GM21737 (cell line): ENCODE measurements at regions not wholly inside any gene's neighbourhood (a gene's known extent, or its start where the extent isn't known, plus 50 kb on each side); places are given as distances from the start of the nearest gene placed in this dataset.

Source experiments
- ATAC-seq: cut with Tn5 transposase; IDR thresholded peaks from one replicate; pipeline ENCODE4 v1.9.1; 2021; ENCODE audit warnings: mild to moderate bottlenecking, moderate library complexity; ENCODE audit not compliant: unreplicated experiment

DNA sequence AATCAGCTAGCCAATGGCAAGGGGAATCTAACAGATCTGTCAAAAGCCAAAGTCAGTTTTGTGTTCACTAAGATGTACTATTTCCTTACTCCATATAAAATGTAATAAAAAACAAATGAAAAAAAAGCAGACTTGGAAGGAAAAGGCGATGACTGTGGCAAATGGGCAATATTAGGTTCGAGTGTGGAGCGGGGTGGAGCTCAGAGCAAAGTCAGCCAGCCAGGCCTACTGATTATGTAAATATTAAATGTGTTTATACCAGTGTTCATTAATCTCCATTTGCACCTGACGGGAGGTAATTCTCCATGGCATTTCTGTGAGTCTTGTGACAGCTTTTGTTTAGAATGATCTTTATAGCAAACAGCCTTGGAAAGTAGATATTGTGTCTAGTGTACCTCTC is 96.2 kb upstream of the KCNMB2 start:
- ATAC-seq = no peak

DNA sequence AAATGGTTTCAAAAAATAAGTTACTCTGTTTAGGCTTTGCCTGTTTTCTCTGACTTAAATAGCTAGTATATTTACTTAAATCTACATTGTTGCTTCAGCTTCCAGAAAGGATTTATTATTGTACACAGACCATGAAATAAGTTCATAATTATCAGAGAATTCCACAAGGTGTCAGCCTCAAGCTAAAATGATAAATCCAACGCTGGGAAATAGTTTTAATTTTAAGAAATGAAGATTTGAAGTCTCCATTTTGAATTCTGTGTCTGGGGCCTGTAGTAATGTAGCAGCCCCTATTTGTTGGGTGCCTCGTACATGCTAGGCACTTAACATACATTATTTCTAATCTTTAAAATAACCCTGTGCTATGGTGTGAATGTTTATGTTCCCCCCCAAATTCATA is 92.6 kb upstream of the KCNMB2 start:
- no peak for ATAC-seq

DNA sequence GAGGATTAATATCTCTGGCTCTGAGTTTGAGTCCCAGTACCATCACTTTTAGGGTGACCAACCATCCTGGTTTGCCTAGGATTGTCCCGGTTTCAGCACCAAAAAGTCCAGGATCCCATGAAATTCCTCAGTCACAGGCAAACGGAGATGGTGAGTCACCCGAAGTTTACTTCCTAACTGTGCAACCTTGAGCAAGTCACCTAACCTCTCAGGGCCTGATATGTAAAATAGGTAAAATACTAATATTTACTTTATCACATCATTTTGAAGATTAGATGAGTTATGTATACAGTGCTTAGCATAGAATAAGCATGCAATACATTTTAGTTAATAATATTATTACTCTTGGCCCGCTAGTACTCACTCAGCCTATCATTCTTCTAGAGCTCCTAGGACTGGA is 91.1 kb upstream of the KCNMB2 start:
- ATAC-seq = no peak

DNA sequence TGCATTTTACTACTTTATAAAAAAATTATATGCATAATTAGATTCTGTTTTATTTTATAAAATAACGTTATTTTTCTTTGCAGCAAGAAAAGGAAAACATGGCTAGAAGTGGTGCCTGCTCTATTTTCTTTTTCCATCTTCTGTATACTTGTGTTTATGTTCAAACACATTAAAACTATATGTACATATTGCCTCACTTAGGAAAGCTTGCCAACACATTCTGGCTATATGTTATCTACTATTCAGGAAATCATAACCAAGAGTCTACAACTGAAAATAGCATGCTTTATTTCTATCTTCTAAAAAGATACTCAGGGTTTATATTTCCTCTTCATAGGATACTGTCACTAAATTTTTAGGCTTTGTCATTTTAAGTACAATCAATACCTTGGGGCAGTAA is 90.2 kb upstream of the KCNMB2 start:
- ATAC-seq = no peak

DNA sequence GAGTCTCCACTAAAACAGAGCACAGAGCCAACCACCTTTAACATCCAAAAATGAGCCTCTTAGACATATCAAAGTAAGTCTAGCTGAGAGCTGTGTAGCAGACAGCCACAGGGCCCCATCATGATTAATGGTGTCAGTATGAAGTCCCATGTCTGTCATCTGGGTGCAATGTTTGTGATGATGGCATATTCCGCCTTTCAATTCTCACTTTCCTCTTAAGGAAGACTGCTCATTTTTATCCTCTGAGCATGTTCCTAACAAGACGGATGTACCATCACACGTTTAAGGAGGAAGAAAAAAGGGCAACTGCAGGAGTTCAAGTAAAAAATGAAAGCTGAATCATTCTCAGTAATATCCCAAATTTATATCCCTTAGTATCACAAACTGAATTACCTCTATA is 85.8 kb upstream of the KCNMB2 start:
- no peak for ATAC-seq

DNA sequence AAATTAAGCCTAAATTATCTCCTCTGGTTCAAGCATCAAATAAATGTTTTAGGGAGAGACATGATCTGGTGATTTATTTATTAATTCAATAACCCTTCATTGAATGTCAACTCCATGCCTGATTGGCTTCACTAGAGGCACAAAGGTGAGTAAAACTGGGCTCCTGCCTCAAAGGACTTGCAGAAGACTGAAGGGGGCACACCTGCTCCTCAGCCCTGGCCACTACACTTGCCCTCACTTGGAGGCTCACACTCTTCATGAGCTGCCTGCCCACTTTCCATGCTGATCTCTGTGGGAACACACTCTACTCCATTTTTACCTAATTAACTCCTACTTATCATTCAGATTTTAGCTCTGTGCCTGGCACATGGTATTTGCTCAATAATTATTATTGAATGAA is 84.4 kb upstream of the KCNMB2 start:
- no peak for ATAC-seq

DNA sequence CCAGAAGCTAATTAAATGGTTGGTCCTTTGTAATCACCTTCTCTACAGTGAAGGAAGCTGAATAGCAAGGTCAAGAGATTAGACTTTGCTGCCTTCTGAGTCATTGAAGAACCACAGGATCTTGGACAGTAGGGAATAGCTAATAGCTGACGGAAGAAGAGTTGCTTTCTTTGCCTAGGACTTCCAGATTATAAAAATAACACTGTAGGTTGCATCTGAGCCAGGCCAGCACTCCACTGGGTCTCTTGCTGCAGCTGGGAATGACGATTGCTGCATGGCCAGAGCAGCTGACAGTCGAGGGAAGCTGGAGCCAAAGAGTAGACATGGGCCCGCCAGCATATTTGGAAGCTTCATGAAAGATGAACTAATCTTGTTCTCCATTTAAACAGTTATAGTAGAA is 81.5 kb upstream of the KCNMB2 start:
- no peak for ATAC-seq

DNA sequence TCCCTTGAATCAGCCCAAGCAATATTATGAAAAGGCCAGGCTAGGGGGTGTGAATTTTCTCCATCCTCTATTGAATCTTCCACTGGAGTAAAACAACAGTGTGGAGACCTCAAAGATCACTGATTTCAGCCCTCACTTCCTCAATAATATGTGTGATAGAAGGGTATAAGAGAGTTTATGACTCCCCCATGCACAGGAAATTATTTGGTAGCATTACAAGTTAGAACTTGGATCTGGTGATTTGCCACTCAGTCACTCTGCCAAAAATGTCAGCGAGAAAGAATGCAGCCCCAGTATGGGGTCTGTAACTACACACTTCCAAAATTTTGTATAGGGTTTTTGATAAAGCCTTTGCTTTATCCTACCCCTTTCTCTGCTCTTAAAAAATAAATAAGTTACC is 81.0 kb upstream of the KCNMB2 start:
- ATAC-seq = no peak

DNA sequence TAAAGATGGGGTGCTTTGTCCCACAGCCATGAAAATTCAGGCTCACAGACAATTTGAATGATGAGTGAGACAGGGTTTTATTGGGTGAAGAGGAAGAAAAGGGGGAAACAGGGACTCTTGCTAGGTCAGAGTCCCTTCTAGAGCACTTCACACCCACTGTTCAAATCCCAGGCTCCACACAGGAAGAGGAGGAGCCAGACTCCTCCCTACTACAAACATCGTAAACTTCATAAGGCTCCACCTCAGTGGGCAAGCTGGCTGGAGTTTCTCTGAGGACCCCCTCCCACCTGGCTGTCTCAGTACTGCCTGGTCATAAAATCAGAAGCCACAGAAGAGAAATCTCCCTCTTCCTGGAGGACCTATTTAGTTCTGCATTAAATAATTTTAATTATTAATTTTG is 80.3 kb upstream of the KCNMB2 start:
- no peak for ATAC-seq

DNA sequence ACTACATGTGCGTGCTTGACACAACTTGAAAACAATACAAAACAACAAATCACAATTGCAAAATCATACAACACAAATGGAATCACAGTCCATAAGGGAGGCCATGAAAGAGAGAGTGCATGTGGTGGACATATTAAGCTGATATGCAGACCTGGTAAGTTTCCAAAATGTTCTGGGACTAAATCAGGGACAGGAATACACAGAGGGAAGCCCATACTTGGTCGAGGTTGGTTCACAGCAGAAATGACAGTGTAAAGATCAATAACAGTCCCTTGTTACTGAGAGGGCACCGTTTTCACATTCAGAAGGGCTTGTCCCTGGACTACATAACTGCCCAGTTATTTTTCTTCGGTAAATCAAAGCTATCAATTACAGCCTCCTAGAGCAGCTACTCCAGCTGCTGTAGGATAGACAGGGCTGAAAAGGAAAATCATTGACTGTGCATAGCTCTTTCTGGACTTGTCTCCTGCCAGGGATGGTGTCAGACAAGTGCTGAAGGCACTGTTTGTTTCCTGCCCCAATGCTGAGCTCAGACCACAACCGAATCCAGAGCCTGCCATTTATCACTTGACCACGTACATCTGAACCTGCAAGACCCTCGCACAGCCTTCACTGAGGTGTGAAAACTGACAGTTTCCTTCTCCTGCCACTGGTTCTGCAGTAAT is 79.5 kb upstream of the KCNMB2 start:
- ATAC-seq = no peak

DNA sequence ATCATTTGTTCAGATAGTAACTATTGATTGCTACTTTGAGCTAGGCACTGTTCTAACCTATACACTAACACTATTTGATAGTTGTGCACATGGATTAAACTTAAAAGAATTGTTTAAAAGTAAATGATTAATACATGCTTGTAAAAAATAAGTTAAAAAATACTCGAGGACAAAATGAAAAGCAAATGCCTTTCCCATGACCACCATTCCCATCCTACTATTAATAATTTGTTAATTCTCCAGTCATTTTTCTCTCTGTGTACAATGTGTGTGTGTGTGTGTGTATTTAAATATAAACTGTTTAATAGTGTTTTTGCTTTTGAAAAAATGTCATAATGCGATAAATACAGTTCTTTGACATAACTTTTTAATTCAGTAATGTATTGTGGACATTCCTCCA is 78.7 kb upstream of the KCNMB2 start:
- ATAC-seq = no peak

DNA sequence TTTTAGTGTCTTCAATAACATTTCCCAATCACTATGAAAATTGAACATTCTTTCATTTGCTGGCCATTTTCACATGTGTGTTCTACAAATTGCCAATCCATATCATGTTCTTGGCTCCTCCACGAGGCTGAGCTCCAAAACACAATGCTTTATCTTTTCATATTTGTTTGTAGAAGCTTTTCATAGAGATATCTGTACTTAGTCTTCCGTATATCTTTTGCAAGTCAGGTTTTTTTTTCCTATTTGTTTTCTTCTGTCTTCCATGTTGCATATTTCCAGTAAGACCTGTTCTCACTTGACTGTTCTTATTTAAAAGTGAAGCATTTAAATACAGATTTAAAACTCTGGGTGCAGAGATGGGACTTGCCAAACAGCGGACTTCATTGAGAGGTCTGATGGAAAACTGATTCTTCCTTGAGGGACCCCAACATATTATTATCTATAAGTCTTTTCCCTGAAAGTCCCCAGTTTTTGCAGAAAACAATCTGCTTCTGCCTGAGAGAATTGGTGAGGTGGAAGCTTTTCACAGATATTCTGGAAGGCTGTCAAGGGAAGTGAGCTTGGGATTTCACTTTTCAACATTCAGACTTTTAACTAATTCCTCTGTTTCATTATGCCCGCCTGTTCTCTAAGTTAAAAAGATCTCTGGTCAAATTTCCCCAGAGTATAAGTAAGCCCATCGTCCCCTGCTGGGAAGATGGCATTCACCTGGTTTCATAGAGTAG is 77.8 kb upstream of the KCNMB2 start:
- ATAC-seq = no peak

DNA sequence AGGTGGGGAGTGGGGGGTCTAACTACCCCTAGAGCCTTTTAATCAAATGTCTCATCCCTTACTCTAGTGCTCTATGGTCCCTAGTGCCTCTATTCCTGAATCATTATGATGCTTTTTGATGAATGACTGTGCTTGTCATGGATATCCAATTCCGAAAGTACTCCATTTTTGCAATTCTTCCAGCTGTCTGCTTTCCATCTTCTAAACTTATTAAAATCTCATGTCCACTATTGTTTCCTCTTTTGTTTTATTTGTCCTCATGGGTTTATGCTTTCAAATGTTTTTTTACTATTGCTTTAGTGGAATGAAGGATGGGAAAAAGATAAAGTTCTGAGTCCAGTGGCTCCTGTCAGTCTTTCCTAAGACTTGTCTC is 77.2 kb upstream of the KCNMB2 start:
- ATAC-seq = no peak

DNA sequence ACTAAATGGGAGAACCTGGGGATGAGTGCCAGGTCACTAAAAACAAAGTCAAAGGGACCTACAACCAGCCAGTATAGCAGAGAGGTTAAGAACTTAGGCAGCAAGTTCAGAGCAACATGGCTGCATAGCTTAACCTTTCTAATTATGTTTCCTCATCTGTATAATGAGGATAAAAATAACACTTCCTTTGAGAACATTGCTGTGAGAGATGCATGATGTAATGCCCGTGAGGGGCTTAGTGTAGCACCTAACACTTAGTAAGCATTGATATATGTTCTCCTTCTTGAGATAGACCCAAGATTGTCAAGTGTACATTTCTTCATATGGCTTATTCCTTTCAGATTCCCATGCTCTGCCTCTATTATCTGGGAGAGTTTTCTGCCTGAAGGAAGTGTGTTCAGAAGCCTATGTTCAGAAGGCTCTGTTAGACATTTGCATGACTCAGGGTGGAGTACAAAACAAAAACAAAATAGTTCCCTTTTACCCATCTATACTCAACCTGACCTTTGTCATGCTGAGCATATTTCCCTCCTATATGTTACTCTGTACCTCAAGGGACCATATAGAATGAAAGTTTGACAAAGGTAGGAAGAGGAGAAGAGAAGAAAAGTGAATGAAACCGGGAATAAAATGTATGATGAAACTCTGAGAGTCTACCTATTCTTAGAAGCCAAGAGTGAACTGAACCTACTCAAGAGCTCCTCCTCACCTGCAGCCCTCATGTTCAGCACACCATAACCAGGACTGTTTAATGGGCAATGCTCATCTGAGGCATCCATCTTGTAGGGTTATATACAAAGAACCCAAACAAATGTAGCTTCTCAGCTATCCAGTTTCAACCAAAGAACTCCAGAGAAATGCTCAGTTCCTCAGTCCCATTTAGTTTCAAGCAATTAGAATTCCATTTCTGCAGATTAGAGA is 70.7 kb upstream of the KCNMB2 start:
- ATAC-seq = no peak

DNA sequence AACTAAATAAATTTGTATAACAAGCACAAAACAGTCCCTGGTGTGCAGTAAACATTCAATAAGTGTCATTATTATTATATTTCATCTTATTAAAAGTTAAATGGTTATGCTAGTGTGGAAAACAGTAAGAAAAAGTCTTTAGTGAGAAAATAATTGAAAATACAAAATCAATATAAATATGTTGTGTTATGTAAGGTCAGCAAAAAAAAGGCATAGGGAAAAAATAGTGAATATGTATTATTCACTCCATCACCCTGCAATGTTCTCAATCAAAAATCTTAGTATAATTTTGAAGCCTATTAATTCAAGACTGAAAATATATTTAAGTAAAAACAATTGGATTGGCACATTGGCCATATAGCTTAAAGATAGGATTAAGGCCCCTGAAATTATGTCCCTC is 63.3 kb upstream of the KCNMB2 start:
- ATAC-seq = no peak

DNA sequence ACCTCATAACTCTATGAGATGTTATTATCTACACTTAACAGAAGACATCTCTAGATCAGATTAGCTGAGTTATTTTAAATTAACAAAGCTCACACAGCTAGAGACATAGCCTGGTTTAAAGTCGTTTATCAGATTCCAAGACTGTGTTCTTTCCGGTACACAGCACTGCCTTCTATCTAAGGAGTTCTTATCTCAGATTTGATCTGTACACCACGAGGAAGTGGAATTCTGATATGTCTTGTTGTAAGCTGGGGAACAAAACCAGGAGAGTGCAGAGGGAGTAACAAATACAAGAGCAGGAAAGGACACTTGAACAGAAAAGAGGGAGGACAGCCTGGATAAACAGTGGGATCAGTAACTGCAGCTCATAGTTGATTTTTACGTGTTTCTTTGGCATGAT is 61.7 kb upstream of the KCNMB2 start:
- no peak for ATAC-seq

DNA sequence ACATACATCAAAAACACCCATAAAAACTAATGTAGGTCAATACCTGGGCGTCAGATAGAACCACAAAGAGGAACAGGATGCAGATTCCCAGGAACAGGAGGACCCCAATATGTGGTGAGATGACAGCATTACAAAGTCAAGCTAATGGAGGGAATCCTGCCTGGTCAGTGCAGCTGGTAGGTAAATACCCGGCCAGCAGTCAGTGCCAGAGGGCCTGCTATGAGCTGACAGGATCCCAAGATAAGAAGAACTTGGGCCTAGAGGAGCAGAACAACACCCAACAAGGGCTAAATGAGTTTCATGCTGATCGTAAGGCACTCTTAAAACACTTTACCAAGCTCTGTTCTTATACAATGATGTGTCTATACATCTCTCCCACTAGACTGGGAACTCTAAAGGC is 61.2 kb upstream of the KCNMB2 start:
- no peak for ATAC-seq

DNA sequence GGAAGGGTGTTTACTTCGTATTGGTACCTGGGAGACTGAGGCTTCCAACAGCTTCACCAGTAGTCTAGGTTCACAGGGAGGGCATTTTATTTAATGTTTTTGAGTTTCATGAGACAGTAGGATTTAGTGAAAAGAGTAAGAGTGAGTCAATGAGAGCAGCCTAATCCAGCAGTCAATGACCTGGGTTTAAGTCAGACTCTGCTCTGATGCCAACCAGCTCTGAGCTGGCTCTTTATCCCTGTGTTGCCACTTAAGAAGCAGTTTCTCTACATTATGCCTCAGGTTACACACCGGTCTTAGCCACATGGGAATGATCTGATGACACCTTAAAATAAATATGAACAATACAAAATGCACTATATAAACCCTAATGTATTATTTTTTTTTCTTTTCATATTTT is 59.4 kb upstream of the KCNMB2 start:
- ATAC-seq = no peak

DNA sequence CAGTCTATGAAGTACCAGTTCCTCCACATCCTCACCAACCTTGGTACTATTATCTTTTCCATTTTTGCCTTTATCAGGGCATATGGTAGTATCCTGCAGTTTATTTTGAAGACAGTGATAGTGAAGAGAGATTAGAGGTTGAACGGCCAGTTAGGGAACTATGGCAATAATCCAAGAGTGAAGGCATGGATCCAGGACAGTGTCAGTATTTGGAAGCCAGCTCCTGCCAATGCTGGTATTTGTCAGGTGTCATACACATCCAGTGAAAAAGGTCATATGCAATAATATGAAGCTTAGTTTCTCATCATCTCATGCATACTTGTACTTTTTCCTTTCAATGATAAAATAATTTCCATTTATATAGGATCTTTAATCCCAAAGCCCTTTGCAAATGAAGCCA is 56.8 kb upstream of the KCNMB2 start:
- no peak for ATAC-seq

DNA sequence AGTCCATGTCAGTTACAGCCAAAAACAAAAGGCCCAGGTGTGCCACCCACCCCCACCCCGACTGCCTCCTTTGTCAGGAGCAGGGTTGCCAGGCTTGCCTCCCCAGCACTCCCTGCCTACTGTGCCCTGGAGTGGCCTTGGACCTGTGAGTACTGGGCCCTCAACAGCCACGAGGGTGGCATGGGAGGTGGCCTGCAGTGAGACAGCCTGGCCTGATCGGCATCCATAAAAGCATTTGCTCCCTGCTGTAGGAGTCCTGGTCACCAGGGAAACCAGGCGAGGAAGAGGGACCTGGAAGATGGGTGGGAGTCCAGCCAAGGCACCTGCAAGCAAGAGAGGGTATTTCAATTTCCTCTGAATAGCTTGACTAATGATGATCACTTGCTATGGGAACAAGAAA is 56.4 kb upstream of the KCNMB2 start:
- no peak for ATAC-seq

DNA sequence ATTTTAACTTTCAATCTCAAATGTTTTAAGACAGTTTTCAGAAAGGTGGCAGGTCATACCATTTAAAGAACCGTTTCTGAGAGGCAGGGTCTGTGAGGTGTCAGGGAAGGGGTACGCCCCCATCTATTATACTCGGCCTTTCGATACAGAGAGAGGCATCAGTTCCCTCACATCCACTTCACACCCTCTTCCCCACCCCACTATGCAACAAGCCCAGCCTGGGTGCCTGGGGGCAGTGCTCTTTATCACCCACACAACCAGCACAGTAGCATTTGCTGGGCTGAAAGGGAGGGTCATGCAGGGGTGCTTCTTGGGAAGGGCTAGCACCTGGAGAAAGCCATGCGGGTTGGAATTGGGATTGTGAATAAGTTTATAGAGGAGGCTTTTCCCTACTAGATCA is 56.0 kb upstream of the KCNMB2 start:
- no peak for ATAC-seq

DNA sequence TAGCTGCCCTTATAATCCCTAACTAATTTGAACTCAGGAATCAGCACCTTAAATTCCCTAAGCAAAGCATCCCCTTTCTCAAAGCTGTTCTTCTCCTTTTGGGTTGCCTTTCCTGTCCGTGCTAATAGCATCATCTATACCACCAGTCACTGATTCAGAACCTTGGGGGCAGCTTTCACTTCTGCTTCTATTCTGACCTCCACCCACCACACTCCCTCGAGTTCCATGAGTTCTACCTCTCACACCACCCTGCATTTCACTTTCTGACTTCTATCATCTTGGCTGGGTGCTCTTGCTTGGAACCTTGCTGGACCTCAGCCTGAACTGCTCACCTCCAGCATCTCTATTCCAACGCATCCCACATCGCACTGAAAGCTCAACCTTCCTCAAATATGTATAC is 55.4 kb upstream of the KCNMB2 start:
- peak; percentile 96 for ATAC-seq
